GM18519 (cell line): ENCODE measurements at regions not wholly inside any gene's neighbourhood (a gene's known extent, or its start where the extent isn't known, plus 50 kb on each side); places are given as distances from the start of the nearest gene placed in this dataset.
"Not testable (repeated sequence)": the region's sequence is repeated elsewhere in the genome, so short reads cannot be mapped to it uniquely, and the experiment has no call there.

Experiments
- ATAC-seq: cut with Tn5 transposase; IDR thresholded peaks from one replicate; pipeline ENCODE4 v1.9.1; 2021; ENCODE audit warnings: mild to moderate bottlenecking, moderate library complexity; ENCODE audit not compliant: unreplicated experiment, low FRiP score

GRCh38 chr6:56808871-56809359 lies 146.0 kb upstream of the BEND6 start:
- no peak for ATAC-seq

GRCh38 chr6:56807989-56808337 lies 146.9 kb upstream of the BEND6 start:
- ATAC-seq: no peak

GRCh38 chr6:56807326-56807988 lies 147.4 kb upstream of the BEND6 start:
- ATAC-seq: no peak

- no peak for ATAC-seq
Measured at GRCh38 chr6:56806368-56806767, 148.5 kb upstream of the BEND6 start.

- ATAC-seq: no peak
Measured at GRCh38 chr6:56804996-56805395, 149.9 kb upstream of the BEND6 start.

GRCh38 chr6:56803594-56803993 lies 151.3 kb upstream of the BEND6 start:
- no peak for ATAC-seq

GRCh38 chr6:56802584-56802983 lies 152.3 kb upstream of the BEND6 start:
- no peak for ATAC-seq

GRCh38 chr6:56799989-56800388 lies 154.9 kb upstream of the BEND6 start:
- ATAC-seq: no peak

- no peak for ATAC-seq
Measured at GRCh38 chr6:56798163-56798562, 155.5 kb upstream of the DST start.

- ATAC-seq: no peak
Measured at GRCh38 chr6:56796196-56796532, 153.5 kb upstream of the DST start.

- no peak for ATAC-seq
Measured at GRCh38 chr6:56795466-56796195, 152.9 kb upstream of the DST start.

- no peak for ATAC-seq
Measured at GRCh38 chr6:56794421-56794820, 151.7 kb upstream of the DST start.

- no peak for ATAC-seq
Measured at GRCh38 chr6:56793938-56794337, 151.2 kb upstream of the DST start.

- no peak for ATAC-seq
Measured at GRCh38 chr6:56790414-56790813, 147.7 kb upstream of the DST start.

- no peak for ATAC-seq
Measured at GRCh38 chr6:56789879-56790278, 147.2 kb upstream of the DST start.

- no peak for ATAC-seq
Measured at GRCh38 chr6:56789342-56789741, 146.7 kb upstream of the DST start.

- ATAC-seq: no peak
Measured at GRCh38 chr6:56787209-56787608, 144.5 kb upstream of the DST start.

GRCh38 chr6:56786256-56786655 lies 143.6 kb upstream of the DST start:
- no peak for ATAC-seq

GRCh38 chr6:56785536-56785935 lies 142.8 kb upstream of the DST start:
- ATAC-seq: not testable (repeated sequence)

GRCh38 chr6:56780109-56780508 lies 137.4 kb upstream of the DST start:
- ATAC-seq: not testable (repeated sequence)

- ATAC-seq: not testable (repeated sequence)
Measured at GRCh38 chr6:56778503-56778902, 135.8 kb upstream of the DST start.

- no peak for ATAC-seq
Measured at GRCh38 chr6:56775498-56776166, 132.9 kb upstream of the DST start.
